ENCODE measurements at regions not wholly inside any gene's neighbourhood (a gene's known extent, or its start where the extent isn't known, plus 50 kb on each side); places are given as distances from the start of the nearest gene placed in this dataset.

DNA sequence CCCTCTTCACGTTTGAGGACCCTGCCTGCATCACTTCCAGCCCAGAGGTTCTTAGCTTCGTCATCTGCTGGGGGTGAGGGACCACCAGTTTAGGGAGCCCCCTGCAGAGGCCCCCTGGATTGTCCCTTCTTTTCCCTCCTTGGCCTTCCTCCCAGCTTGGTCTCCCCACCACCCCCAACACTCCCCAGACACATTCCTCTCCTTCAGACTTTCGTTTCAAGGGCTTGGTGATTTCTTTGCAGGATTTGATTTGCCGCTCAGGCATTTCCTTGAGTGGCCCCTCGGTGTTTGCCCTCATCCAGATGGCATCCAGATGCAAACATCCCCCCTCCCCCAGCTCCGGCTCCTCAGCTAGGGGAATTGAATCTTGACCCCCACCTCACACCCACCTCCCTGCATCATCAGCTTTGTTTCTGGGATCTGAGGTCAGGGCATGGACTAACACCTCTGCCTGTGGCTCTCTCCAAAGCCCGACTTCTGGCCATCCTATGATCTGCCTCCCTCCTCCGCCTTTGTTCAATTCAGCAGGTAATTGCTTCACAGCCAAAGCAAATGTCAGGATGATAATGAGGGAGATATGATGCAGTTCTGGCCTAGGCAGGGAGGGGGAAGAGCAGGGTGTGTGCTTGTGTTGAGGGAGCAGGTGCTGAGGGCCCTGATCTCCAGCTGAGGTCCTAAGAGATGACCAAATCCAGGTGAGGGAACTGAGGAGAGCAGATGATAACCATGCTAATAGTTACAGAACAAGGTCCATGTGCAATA lies 141.5 kb downstream of the VEGFA start:
- no peak overlapping the region for H3K4me3 ChIP-seq (ENCODE audit: low read depth in 2 of 2, low read length in 2 of 2)
- CTCF ChIA-PET = interaction anchor here (0.6 kb wide), 1 partner anchor 56 kb away, joined by 5 read pairs; no protein-coding TSS in a partner anchor
- in situ Hi-C loops (cut with HindIII; ENCODE audit: low pct_unique_long_range_greater_than_20kb, low sequenced_read_pairs) (no loop called here), intact Hi-C loops (cut with micrococcal nuclease; ENCODE audit: unreplicated experiment) (no loop called here)
- BruUV-seq (replicated peaks) = no TSS peak
- DNase-seq (ENCODE audit: low read depth, low spot score) = no peak
- POLR2A ChIA-PET = no interaction called here
- H3K9me3 ChIP-seq (ENCODE audit: control insufficient read depth, insufficient read depth, low read depth, low read length) = no peaks in the 10 kb centered on the region
- no peaks in the 10 kb centered on the region for H3K27me3 ChIP-seq (ENCODE audit: control insufficient read depth, insufficient read depth, low read length)
- no peaks in the 10 kb centered on the region for H3K36me3 ChIP-seq (ENCODE audit: control insufficient read depth, insufficient read depth, low read length)
- H3K4me1 ChIP-seq (ENCODE audit: control insufficient read depth, insufficient read depth, low read length) = peaks cover 11% of the 10 kb centered on the region
- TF ChIP-seq, protein P1, sequence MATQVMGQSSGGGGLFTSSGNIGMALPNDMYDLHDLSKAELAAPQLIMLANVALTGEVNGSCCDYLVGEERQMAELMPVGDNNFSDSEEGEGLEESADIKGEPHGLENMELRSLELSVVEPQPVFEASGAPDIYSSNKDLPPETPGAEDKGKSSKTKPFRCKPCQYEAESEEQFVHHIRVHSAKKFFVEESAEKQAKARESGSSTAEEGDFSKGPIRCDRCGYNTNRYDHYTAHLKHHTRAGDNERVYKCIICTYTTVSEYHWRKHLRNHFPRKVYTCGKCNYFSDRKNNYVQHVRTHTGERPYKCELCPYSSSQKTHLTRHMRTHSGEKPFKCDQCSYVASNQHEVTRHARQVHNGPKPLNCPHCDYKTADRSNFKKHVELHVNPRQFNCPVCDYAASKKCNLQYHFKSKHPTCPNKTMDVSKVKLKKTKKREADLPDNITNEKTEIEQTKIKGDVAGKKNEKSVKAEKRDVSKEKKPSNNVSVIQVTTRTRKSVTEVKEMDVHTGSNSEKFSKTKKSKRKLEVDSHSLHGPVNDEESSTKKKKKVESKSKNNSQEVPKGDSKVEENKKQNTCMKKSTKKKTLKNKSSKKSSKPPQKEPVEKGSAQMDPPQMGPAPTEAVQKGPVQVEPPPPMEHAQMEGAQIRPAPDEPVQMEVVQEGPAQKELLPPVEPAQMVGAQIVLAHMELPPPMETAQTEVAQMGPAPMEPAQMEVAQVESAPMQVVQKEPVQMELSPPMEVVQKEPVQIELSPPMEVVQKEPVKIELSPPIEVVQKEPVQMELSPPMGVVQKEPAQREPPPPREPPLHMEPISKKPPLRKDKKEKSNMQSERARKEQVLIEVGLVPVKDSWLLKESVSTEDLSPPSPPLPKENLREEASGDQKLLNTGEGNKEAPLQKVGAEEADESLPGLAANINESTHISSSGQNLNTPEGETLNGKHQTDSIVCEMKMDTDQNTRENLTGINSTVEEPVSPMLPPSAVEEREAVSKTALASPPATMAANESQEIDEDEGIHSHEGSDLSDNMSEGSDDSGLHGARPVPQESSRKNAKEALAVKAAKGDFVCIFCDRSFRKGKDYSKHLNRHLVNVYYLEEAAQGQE (IDR thresholded peaks at IDR 0.05; ENCODE audit: insufficient read depth in 1 of 2, low read depth in 2 of 2, low read length in 1 of 2) = no peak
- TF ChIP-seq TCF7L2 (IDR thresholded peaks at IDR 0.05; ENCODE audit: low read depth, low read length) (no peak), POLR2AphosphoS5 (IDR thresholded peaks at IDR 0.05; ENCODE audit: low read depth, low read length) (no peak)
- no peak for ATAC-seq
- peak overlapping the region; percentile 76; the same call in 1 of the 2 replicates for H3K27ac ChIP-seq (ENCODE audit: low read length)

DNA sequence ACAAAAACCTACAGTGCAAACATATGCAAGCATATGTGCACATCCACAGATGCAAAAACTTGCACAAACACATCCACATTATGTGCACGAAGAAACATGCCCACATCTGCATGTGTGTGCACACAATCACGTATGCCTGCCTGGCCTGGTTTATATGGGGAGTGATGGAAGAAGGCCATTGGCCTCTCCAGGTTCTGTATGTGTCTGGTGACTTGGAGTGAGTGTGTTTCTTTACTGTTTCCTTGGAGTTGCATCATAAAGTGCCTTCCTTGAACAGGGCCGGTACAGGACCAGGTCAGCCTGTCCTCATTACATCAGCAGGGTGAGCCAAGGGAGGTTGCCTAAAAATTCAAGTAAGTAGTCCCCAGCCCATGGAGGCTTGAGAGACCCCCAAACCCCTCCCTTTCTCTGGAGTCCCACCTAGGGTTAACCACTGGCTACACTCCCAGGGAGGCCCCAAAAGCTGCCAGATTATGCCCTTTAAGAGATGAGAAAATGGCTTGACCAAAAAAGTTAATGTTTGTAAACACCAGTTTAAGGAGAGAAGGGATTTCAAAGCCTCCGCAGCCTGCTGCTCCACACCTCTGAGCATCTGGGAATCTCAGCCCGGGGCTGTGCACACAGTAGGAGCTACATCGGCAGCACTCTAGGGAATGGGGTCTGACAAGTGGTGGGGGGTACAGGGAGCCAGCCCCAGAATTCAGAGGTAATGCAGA lies 140.8 kb downstream of the VEGFA start:
- H3K4me1 ChIP-seq (ENCODE audit: control insufficient read depth, insufficient read depth, low read length) = peaks cover 11% of the 10 kb centered on the region
- intact Hi-C loops (cut with micrococcal nuclease; ENCODE audit: unreplicated experiment) (no loop called here), in situ Hi-C loops (cut with HindIII; ENCODE audit: low pct_unique_long_range_greater_than_20kb, low sequenced_read_pairs) (no loop called here)
- H3K27ac ChIP-seq (ENCODE audit: low read length) = peak overlapping the region; percentile 76; the same call in 1 of the 2 replicates
- TF ChIP-seq SIN3A (IDR thresholded peaks at IDR 0.05; ENCODE audit: borderline replicate concordance, insufficient read depth, low read depth, low read length) (no peak), TCF7L2 (IDR thresholded peaks at IDR 0.05; ENCODE audit: low read depth, low read length) (no peak), POLR2AphosphoS5 (IDR thresholded peaks at IDR 0.05; ENCODE audit: low read depth, low read length) (no peak)
- TF ChIP-seq, protein P2, sequence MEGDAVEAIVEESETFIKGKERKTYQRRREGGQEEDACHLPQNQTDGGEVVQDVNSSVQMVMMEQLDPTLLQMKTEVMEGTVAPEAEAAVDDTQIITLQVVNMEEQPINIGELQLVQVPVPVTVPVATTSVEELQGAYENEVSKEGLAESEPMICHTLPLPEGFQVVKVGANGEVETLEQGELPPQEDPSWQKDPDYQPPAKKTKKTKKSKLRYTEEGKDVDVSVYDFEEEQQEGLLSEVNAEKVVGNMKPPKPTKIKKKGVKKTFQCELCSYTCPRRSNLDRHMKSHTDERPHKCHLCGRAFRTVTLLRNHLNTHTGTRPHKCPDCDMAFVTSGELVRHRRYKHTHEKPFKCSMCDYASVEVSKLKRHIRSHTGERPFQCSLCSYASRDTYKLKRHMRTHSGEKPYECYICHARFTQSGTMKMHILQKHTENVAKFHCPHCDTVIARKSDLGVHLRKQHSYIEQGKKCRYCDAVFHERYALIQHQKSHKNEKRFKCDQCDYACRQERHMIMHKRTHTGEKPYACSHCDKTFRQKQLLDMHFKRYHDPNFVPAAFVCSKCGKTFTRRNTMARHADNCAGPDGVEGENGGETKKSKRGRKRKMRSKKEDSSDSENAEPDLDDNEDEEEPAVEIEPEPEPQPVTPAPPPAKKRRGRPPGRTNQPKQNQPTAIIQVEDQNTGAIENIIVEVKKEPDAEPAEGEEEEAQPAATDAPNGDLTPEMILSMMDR (IDR thresholded peaks at IDR 0.05) = no peak
- TF ChIP-seq, protein P1 (IDR thresholded peaks at IDR 0.05; ENCODE audit: insufficient read depth in 1 of 2, low read depth in 2 of 2, low read length in 1 of 2) = no peak
- peak; percentile 50 for DNase-seq (ENCODE audit: low read depth, low spot score)
- H3K4me3 ChIP-seq (ENCODE audit: low read depth in 2 of 2, low read length in 2 of 2) = 0 out of 4 replicates have a peak overlapping the region, but pooled peaks of 1 of the 2 experiments have one; percentile 2
- POLR2A ChIA-PET = no interaction called here
- no peaks in the 10 kb centered on the region for H3K9me3 ChIP-seq (ENCODE audit: control insufficient read depth, insufficient read depth, low read depth, low read length)
- no peaks in the 10 kb centered on the region for H3K36me3 ChIP-seq (ENCODE audit: control insufficient read depth, insufficient read depth, low read length)
- ATAC-seq = peak; percentile 57; the same call in 1 of the 2 replicates
- H3K27me3 ChIP-seq (ENCODE audit: control insufficient read depth, insufficient read depth, low read length) = no peaks in the 10 kb centered on the region
- BruUV-seq (replicated peaks) = no TSS peak
- CTCF ChIA-PET = interaction anchor here (0.6 kb wide), 1 partner anchor 55 kb away, joined by 5 read pairs; no protein-coding TSS in a partner anchor

Measured in Panc1 (cell line).